ENCODE measurements at regions not wholly inside any gene's neighbourhood (a gene's known extent, or its start where the extent isn't known, plus 50 kb on each side); places are given as distances from the start of the nearest gene placed in this dataset.

DNA sequence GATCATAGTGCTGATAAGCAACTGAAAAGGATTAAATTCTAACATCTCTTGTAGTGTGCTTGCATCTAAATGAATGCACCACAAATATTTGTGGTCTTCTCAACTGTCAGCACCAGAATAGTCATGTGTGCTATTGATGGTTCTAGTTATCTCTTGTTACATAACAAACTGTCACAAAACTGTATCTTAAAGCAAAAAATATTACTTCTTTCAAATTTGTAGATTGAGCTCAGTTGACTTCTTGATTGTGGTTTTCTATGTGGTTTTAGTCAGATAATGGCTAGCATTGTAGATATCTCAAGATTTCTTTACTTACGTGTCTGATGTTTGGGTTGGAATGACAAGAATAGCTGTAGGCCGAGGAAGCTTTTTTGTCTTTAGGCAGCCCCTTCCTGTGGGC is 431.3 kb downstream of the SLITRK6 start:
- TF ChIP-seq, protein P1, sequence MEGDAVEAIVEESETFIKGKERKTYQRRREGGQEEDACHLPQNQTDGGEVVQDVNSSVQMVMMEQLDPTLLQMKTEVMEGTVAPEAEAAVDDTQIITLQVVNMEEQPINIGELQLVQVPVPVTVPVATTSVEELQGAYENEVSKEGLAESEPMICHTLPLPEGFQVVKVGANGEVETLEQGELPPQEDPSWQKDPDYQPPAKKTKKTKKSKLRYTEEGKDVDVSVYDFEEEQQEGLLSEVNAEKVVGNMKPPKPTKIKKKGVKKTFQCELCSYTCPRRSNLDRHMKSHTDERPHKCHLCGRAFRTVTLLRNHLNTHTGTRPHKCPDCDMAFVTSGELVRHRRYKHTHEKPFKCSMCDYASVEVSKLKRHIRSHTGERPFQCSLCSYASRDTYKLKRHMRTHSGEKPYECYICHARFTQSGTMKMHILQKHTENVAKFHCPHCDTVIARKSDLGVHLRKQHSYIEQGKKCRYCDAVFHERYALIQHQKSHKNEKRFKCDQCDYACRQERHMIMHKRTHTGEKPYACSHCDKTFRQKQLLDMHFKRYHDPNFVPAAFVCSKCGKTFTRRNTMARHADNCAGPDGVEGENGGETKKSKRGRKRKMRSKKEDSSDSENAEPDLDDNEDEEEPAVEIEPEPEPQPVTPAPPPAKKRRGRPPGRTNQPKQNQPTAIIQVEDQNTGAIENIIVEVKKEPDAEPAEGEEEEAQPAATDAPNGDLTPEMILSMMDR (IDR thresholded peaks at IDR 0.05): no peak
- no peak for TF ChIP-seq POLR2A (IDR thresholded peaks at IDR 0.05)
- 62 to 95% methylated on average over 2 of the region's 2 CpGs for WGBS, 2 donors
- H3K4me1 ChIP-seq: no peaks in the 10 kb centered on the region
- DNase-seq: no peak
- no peaks in the 10 kb centered on the region for H3K9me3 ChIP-seq
- no peak overlapping the region for H3K4me3 ChIP-seq (replicated peaks in 1 of 3)
- no peaks in the 10 kb centered on the region for H3K27me3 ChIP-seq
- no peak overlapping the region for H3K27ac ChIP-seq
- intact Hi-C loops (cut with DNase I): no loop called here
- H3K36me3 ChIP-seq: no peaks in the 10 kb centered on the region

DNA sequence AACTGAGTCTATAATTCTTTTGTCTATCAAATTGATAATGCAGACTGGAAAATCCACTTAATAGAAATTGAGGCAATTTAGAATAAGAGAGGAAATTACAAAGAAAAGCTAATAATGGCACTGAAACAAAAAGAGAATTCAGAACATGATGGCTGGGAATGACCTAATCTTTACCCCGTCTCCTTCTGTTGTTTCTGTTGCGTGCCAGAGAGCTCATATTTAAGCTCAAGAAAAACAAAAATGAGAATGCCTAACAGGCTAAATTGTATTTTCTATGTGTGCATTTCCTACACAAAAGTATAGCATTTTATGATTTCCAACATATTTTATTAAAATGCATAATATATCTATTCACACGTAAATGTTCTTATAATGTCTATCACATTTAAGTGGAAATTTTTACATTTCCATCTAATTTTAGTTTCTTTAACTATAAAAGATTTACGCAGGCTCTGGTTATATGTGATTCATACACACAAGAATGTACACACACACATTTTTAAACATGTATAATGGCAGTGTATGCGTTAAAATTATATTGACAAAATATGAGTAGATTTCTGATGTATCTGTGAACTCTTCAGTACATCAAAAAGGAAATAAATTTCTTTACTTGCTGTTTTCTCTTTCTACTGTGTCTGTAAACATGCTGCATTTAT is 432.3 kb downstream of the SLITRK6 start:
- WGBS, 2 donors: 84 to 88% methylated on average over 5 of the region's 5 CpGs
- no peak for TF ChIP-seq POLR2A (IDR thresholded peaks at IDR 0.05)
- TF ChIP-seq, protein P1 (IDR thresholded peaks at IDR 0.05): no peak
- no peaks in the 10 kb centered on the region for H3K36me3 ChIP-seq
- intact Hi-C loops (cut with DNase I): no loop called here
- H3K9me3 ChIP-seq: no peaks in the 10 kb centered on the region
- H3K4me3 ChIP-seq (replicated peaks in 1 of 3): no peak overlapping the region
- no peak for DNase-seq
- H3K27me3 ChIP-seq: no peaks in the 10 kb centered on the region
- no peak overlapping the region for H3K27ac ChIP-seq
- H3K4me1 ChIP-seq: no peaks in the 10 kb centered on the region

DNA sequence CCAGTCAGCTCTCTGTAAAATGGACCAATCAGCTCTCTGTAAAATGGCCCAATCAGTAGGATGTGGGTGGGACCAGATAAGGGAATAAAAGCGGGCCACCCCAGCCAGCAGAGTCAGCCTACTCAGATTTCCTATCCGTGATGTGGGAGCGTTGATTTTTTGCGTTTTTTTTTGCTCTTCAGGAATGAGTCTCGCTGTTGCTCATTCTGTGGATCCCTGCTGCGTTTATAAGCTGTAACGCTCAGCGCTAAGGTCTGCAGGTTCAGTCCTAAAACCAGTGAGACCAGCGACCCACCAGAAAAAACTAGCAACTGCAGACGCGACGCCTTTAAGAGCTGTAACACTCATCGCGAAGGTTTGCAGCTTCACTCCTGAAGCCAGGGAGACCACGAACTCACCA is 435.7 kb downstream of the SLITRK6 start:
- Histone ChIP-seq H3K27ac (no peak overlapping the region), H3K4me3 (replicated peaks in 1 of 3) (no peak overlapping the region), H3K4me1 (no peaks in the 10 kb centered on the region), H3K27me3 (no peaks in the 10 kb centered on the region), H3K9me3 (no peaks in the 10 kb centered on the region), H3K36me3 (no peaks in the 10 kb centered on the region)
- no peak for DNase-seq
- 92 to 94% methylated on average over 15 of the region's 15 CpGs for WGBS, 2 donors
- intact Hi-C loops (cut with DNase I): no loop called here
- TF ChIP-seq POLR2A (IDR thresholded peaks at IDR 0.05): no peak
- TF ChIP-seq, protein P1 (IDR thresholded peaks at IDR 0.05): no peak

DNA sequence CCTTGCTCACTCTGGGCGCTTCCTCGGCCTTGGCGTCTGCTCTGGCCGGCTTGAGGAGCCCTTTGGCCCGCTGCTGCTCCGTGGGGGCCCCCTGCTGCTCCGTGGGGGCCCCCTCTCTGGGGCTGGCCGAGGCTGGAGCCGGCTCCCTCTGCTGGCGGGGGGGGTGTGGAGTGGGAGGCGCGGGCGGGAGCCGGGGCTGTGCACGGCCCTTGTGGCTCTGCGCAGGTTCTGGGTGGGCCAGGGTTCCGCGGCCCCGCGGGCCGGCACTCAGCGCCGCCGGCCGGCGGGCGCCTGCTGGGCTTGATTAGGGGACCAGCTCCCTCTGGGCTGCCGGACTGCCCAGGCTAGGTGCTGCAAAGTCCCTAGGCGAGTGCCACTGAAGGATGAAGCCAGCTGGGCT is 436.2 kb downstream of the SLITRK6 start:
- H3K27ac ChIP-seq: no peak overlapping the region
- H3K9me3 ChIP-seq: no peaks in the 10 kb centered on the region
- no peak for DNase-seq
- WGBS, 2 donors: 85 to 97% methylated on average over 9 to 18 of the region's 29 CpGs
- no peaks in the 10 kb centered on the region for H3K36me3 ChIP-seq
- no peaks in the 10 kb centered on the region for H3K27me3 ChIP-seq
- no peak overlapping the region for H3K4me3 ChIP-seq (replicated peaks in 1 of 3)
- TF ChIP-seq, protein P1 (IDR thresholded peaks at IDR 0.05): no peak
- no peak for TF ChIP-seq POLR2A (IDR thresholded peaks at IDR 0.05)
- H3K4me1 ChIP-seq: no peaks in the 10 kb centered on the region
- intact Hi-C loops (cut with DNase I): no loop called here

DNA sequence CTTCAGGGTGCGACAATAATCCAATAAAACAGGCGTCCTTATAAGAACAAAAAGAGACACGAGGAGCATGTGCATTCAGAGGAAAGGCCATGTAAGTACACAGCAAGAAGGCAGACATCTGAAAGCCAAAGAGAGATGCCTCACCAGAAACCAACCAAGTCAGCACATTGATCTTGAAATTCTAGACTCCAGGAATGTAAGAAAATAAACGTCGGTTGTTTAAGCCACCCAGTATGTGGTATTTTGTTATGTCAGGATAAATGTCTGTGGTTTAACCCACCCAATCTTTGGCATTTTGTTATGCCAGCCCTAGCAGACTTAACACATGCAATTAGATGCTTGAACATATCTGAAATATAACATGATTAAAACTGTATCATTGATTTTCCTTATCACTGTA is 452.0 kb downstream of the SLITRK6 start:
- no peaks in the 10 kb centered on the region for H3K9me3 ChIP-seq
- WGBS, 2 donors: 75 to 80% methylated on average over 5 of the region's 5 CpGs
- no peaks in the 10 kb centered on the region for H3K27me3 ChIP-seq
- DNase-seq: no peak
- H3K4me3 ChIP-seq (replicated peaks in 1 of 3): no peak overlapping the region
- TF ChIP-seq POLR2A (IDR thresholded peaks at IDR 0.05): no peak
- H3K4me1 ChIP-seq: no peaks in the 10 kb centered on the region
- intact Hi-C loops (cut with DNase I): no loop called here
- H3K36me3 ChIP-seq: no peaks in the 10 kb centered on the region
- H3K27ac ChIP-seq: no peak overlapping the region
